Caki2 (cell line): ENCODE measurements at regions not wholly inside any gene's neighbourhood (a gene's known extent, or its start where the extent isn't known, plus 50 kb on each side); places are given as distances from the start of the nearest gene placed in this dataset.
A peak's percentile ranks its signal among the peaks of the same experiment; 100 is the strongest.

Source experiments
- DNase-seq: peaks from one replicate; pipeline ENCODE4 v3.0.0-alpha.2; 2015; ENCODE audit warnings: low read depth
- in situ Hi-C: cut with HindIII; loops from 2 replicates; pipeline ENCODE4 v1.10.0; 2016; ENCODE audit warnings: low sequenced_read_pairs, low pct_unique_long_range_greater_than_20kb, mixed read lengths

- in situ Hi-C loops = no loop called here
- DNase-seq = no peak
Observed at GRCh38 chrX:69289046-69289792, 124.0 kb upstream of the PJA1 start.

GRCh38 chrX:69287095-69287494, 121.8 kb upstream of the PJA1 start:
- in situ Hi-C loops = no loop called here
- no peak for DNase-seq

DNA sequence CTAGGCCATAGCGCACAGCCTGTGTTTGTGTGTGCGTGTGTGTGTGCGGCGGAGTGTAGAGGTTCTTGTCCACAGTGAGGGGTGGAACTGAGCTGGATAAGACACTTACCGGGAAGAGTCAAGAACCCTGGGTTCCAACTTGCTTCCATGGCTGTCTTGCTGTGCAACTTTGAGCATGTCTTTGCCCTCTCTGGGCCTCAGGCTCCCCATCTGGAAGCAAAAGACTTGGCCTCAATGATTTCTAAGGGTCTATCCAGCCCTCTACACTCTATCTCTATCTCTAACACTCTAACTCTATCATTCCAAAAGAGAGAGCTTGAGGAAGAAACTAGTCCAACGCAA, 121.3 kb upstream of the PJA1 start:
- DNase-seq = no peak
- in situ Hi-C loops = no loop called here

- peak; percentile 15 for DNase-seq
- in situ Hi-C loops = no loop called here
Observed at GRCh38 chrX:69285881-69286564, 120.8 kb upstream of the PJA1 start.

GRCh38 chrX:69285401-69285877, 120.2 kb upstream of the PJA1 start:
- DNase-seq = no peak
- in situ Hi-C loops = no loop called here

GRCh38 chrX:69284491-69284890, 119.2 kb upstream of the PJA1 start:
- in situ Hi-C loops = no loop called here
- no peak for DNase-seq

DNA sequence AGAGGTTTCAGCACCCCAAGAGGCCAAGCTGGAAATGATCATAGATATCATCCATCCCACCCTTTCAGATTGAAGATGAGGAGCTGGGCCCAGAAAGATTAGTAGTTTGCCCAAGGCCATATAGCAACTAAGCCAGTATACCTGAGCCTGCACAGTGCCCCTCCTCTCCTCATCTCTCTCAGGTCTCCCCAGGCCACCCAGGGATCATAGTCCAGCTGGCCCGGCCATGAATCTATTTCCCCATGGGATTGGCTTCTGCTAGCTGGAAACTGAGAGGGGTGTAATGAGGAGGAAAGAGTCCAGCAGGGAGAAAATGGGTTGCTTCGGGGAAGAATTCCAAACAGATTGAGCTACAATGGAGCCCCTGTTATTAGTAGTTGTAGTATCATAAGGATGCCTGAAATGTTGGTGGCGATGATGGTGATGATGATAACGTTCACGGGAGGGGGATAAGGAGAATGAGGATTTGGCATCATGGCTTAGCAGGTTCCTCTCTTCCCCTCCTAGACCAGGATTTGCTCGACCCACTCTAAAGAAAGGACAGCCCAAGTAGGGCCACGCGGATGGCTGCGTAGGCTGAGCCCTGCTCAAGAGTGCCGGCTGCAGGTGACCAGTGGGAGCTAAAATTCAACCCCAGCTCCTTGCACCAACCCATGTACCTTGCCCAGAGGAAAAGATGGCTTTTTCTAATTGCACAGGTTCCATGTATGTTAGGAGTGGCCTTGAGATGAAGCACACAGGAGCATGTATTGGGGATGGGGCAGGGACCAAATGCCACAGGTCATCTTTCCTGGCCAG, 117.8 kb upstream of the PJA1 start:
- DNase-seq = no peak
- in situ Hi-C loops = no loop called here

- no peak for DNase-seq
- in situ Hi-C loops = no loop called here
Observed at GRCh38 chrX:69280933-69281332, 115.7 kb upstream of the PJA1 start.

DNA sequence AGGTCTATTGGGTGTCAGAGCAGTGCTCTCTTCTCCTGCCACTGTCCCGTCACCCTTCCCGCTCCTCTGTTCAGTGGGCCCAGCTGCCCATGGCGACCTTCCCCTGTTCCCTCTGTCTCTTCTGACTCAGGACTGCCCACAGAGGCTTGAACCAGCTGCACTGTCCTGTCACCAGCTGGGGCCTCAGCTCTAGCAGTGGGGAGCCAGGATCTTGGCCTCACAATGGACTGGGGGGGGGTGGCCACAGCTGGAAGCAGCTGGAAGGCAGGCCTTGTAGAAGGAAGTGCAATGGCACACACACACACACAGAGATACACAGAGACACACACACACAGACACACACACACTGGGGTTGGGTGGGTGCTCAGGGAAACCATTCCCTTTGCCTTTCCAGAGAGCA, 114.0 kb upstream of the PJA1 start:
- DNase-seq = no peak
- in situ Hi-C loops = no loop called here

- DNase-seq = no peak
- in situ Hi-C loops = no loop called here
Observed at GRCh38 chrX:69278031-69278687, 112.9 kb upstream of the PJA1 start.

DNA sequence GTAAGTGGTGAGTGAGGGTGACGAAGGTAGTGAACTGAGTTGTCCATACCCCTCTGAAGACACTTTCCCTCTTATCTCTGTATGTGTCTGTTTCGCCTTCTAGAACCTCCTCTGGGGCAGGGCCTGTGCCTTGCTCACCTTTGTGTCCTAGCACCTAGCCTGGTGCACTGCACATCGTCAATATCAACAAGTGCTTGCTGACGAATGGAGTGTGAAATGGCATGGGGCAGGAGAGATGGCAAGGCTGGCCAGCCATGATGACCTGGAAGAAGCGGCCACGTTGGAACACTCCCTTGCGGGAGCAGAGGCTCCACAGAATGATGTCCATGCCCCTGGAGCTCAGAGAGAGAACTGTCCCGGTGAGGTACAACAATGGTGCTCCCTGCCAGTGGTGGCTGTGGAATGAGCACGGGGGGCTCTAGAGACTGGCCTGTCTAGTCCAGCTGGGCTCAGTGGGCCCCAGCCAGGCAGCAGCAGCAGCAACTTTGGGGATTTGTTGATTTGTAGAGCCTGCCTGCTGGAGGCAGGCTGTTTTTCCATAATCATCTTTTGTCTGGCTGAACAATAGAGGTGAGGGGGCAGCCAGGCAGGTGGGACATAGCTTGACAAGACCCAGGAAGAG, 112.2 kb upstream of the PJA1 start:
- no peak for DNase-seq

GRCh38 chrX:69268611-69269010, 103.4 kb upstream of the PJA1 start:
- no peak for DNase-seq
- in situ Hi-C loops = no loop called here

More for the DNA sequence above, 112.2 kb upstream of the PJA1 start:
- in situ Hi-C loops = no loop called here

DNA sequence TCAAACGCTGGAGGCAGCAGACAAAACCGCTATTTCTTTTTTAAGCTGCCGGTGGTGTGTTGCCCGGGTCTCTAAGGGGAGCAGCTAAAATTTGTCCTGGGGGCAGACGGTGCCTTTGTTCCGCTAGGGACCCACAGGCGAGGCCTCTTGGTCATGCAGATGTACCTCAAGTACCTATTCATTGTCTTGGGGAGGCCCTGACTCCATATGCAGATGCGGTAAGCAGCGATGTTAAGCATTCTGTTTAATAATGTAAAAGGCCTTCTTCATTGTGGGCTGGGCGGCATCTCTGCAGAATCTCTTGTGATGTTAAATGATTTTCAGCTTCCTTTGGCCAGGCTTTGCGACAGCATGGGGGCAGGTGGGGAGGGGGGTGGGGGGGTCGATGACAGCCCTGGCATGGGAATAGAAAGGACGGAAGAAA, 98.9 kb upstream of the PJA1 start:
- no peak for DNase-seq
- in situ Hi-C loops = no loop called here

DNA sequence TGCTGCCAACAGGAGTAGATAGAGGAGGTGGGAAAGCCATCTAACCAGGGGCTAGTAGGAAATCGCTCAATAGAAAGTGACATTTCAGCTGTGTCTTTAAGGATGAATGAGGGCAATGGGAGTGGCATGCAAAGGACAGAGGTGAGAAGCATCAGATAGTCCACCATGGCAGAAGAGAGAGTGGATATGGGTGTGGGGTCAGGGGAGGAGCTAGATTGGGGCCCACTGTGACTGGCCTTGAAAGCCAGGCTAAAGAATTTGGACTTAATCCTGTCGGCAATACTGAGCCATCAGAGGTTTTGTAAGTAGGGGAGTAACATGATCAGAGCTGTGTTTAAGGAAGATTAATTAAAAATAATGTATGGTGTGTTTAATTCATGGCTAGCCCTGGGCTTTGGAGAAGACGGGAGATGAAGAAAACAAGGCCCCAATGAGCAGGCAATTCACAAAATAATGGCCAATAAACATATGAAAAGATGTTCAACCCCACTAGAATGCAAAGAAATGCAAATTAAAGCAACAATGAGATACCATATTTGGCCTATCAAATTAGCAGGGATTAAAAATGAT, 98.1 kb upstream of the PJA1 start:
- DNase-seq = no peak
- in situ Hi-C loops = no loop called here

DNA sequence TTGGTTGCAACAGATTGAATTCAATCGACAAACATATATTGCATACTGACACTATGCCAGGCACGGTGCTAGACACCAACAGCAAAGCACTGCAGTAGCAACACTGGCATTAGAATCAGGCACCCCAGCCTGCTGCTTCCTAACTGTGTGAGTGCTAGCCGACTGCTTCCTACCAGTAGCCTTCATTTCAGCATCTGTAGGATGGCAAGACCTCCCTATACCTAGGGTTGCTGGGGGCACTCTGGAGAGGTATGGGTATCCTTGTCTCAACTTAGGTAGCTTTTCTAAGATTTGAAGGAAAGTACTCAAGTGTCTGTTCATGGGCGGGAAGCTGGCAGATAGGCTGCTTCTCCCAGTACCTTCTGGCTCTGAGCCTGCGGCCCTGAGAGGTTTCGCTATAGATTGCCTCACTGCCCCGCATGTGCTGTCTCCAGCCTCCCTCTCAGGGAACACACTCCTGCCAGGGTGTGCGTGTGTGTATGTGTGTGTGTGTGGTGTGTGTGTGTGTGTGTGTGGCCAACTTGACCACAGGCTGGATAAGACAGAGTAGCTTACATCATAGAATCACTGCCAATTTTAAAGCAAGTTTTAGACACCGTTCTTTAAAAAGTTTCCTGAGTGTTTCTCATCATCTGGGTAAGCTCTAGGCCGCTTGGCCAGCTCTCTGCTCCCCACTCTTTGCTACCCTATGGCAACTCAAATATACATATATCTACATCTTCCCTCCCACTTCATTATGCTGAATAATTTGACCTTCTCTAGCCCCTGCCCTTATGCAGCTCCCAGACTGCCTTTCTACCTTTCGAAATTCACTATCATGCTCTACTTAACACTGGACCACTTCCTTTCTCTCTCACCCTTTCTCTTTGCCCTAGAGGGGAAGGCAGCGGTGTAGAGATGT, 97.0 kb upstream of the PJA1 start:
- DNase-seq = no peak
- in situ Hi-C loops = no loop called here

DNA sequence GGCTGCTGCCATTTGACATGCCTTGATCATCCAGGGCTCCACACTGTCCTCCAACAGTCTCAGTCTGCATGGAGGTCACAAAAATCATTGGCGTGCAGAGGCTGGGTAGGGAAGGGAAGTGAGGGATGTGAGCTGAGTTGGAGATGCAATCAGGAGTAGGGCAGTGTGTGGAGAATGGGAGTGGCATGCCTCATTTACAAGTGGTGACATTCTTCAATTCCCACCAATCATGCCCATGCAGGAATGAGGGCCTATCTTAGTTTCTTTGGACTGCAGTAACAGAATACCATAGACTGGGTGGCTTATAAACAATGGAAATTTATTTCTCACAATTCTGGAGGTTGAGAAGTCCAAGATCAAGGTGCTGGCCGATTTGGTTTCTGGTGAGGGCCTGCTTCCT, 94.9 kb upstream of the PJA1 start:
- in situ Hi-C loops = no loop called here

DNA sequence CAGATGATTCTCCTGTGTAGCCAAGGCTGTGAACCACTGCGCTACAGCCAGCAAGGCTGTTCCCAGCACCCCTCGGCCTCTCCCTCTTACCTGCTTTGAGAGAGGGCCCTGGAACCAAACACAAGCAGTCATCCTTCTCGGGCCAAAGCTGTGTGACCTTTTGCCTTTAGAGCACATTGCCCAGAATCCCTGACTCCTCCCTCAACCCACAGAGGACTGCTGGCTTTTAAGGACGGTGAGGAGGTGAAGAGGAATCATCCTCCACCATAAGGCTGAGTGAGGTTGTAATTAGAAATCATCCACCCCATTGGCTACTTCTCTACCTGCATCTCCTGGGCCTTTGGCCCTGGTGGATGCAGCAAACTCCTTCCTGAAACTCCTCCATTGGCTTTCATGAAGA, 93.6 kb upstream of the PJA1 start:
- in situ Hi-C loops = no loop called here
- DNase-seq = no peak

More for the DNA sequence above, 94.9 kb upstream of the PJA1 start:
- DNase-seq = no peak
